GM12878 (cell line): ENCODE measurements at regions not wholly inside any gene's neighbourhood (a gene's known extent, or its start where the extent isn't known, plus 50 kb on each side); places are given as distances from the start of the nearest gene placed in this dataset.

Source experiments
- ATAC-seq: fragments of 200-7000 bp; cut with Tn5 transposase; 3 replicates; pipeline ENCODE4 v1.9.1; 2020; ENCODE audit warnings: mild to moderate bottlenecking, moderate library complexity
- BruUV-seq: library from RNA; stranded (reverse); fragments of 400-500 nt; replicated peaks from 2 replicates; lab custom pipeline; 2021; lab: Mats Ljungman, UMichigan
- CTCF ChIA-PET: fragments of 300-600 bp; sonication (Branson Sonifier 250); formaldehyde crosslinking; extraction: SDS; loops from one replicate; lab custom pipeline; 2021; ENCODE audit warnings: inconsistent platforms; lab: Yijun Ruan, JAX
- POLR2A ChIA-PET: fragments of 350-600 bp; formaldehyde crosslinking; extraction: SDS; loops from one replicate; lab custom pipeline; 2021; ENCODE audit warnings: inconsistent platforms; lab: Charles Lee
- RAD21 ChIA-PET: fragments of 300-600 bp; sonication (Branson Sonifier 250); formaldehyde crosslinking; loops from one replicate; lab custom pipeline; 2023; ENCODE audit warnings: antibody characterized with exemption; ENCODE audit not compliant: unreplicated experiment; lab: Charles Lee
- SMC1A ChIA-PET: fragments of 300-600 bp; sonication (Branson Sonifier 250); formaldehyde crosslinking; loops from one replicate; lab custom pipeline; 2023; ENCODE audit not compliant: unreplicated experiment, uncharacterized antibody; lab: Charles Lee
- DNase-seq: peaks from one replicate; pipeline ENCODE4 v3.0.0-alpha.2; 2011; ENCODE audit warnings: low read depth, low spot score
- FAIRE-seq: peaks from 3 replicates; lab custom pipeline; 2011; peaks lifted over from hg19 to GRCh38; lab: Jason Lieb, UNC
- H2AFZ ChIP-seq: 2 replicates; pipeline ENCODE4 v1.6.0; 2011; ENCODE audit warnings: low read depth, low read length, control low read depth; ENCODE audit not compliant: control insufficient read depth
- H3K27ac ChIP-seq: 2 replicates; pipeline ENCODE4 v1.5.1; 2011; ENCODE audit warnings: control low read depth; ENCODE audit not compliant: control insufficient read depth, insufficient read depth
- H3K27me3 ChIP-seq, 2 experiments: replicated peaks in 1 of 2; 2 replicates each; pipeline versions ENCODE4 v1.6.0 to v1.6.1; 2011; ENCODE audit warnings: low read length in 1 of 2; ENCODE audit not compliant: control insufficient read depth in 2 of 2, insufficient read depth in 2 of 2
- H3K36me3 ChIP-seq, 2 experiments: 2 replicates each; pipeline ENCODE4 v1.5.1; 2011; ENCODE audit warnings: low read length in 1 of 2; ENCODE audit not compliant: control insufficient read depth in 2 of 2, insufficient read depth in 2 of 2
- H3K4me1 ChIP-seq: 2 replicates; pipeline ENCODE4 v1.6.1; 2011; ENCODE audit warnings: mild to moderate bottlenecking, low read length, moderate library complexity, mixed read lengths; ENCODE audit not compliant: control insufficient read depth, insufficient read depth
- H3K4me2 ChIP-seq: 2 replicates; pipeline ENCODE4 v1.6.0; 2011; ENCODE audit warnings: control low read depth; ENCODE audit not compliant: control insufficient read depth, insufficient read depth
- H3K4me3 ChIP-seq: fragments of 200-600 bp; sonication (generic); 2 replicates; pipeline ENCODE4 v1.5.1; 2016
- H3K79me2 ChIP-seq: 2 replicates; pipeline ENCODE4 v1.6.0; 2011; ENCODE audit warnings: low read length; ENCODE audit not compliant: control insufficient read depth, insufficient read depth
- H3K9ac ChIP-seq: 2 replicates; pipeline ENCODE4 v1.8.0; 2011; ENCODE audit warnings: low read length, control low read depth, mixed read lengths; ENCODE audit not compliant: control insufficient read depth, insufficient read depth
- H3K9me3 ChIP-seq: replicated peaks from 3 replicates; pipeline ENCODE4 v1.5.1; 2011; ENCODE audit warnings: mild to moderate bottlenecking, low read length; ENCODE audit not compliant: control insufficient read depth, insufficient read depth
- H4K20me1 ChIP-seq: 2 replicates; pipeline ENCODE4 v1.6.0; 2011; ENCODE audit not compliant: control insufficient read depth, insufficient read depth
- BCL11A ChIP-seq: IDR thresholded peaks from 2 replicates; pipeline ENCODE4 v1.6.1; 2011; ENCODE audit warnings: low read depth, low read length
- CBFB ChIP-seq: IDR thresholded peaks from 2 replicates; pipeline ENCODE4 v1.6.1; 2016; ENCODE audit warnings: antibody characterized with exemption, low read depth
- GABPA ChIP-seq: IDR thresholded peaks from 2 replicates; pipeline ENCODE4 v1.6.1; 2014; ENCODE audit warnings: antibody characterized with exemption, low read depth, mild to moderate bottlenecking, inconsistent platforms
- KAT2A ChIP-seq: conservative IDR thresholded peaks from 2 replicates; pipeline ENCODE4 v1.6.1; 2011; ENCODE audit warnings: low read depth, low read length; ENCODE audit not compliant: control insufficient read depth
- MEF2A ChIP-seq: IDR thresholded peaks from 2 replicates; pipeline ENCODE4 v1.6.1; 2011; ENCODE audit warnings: low read depth, mild to moderate bottlenecking, low read length, moderate library complexity; ENCODE audit not compliant: insufficient read depth
- NBN ChIP-seq: fragments of 450-650 bp; IDR thresholded peaks from 2 replicates; pipeline ENCODE4 v1.6.1; 2016
- NFYA ChIP-seq: IDR thresholded peaks from 2 replicates; pipeline ENCODE4 v1.6.1; 2011; ENCODE audit warnings: low read depth, mild to moderate bottlenecking, low read length, improper control_type of control experiment, borderline replicate concordance
- RAD21 ChIP-seq: IDR thresholded peaks from 2 replicates; pipeline ENCODE4 v1.6.1; 2011; ENCODE audit warnings: mild to moderate bottlenecking, low read depth, low read length, moderate library complexity; ENCODE audit not compliant: insufficient read depth
- RAD51 ChIP-seq: fragments of 450-650 bp; IDR thresholded peaks from 2 replicates; pipeline ENCODE4 v1.6.1; 2016; ENCODE audit warnings: moderate library complexity, mild to moderate bottlenecking, inconsistent platforms
- SMAD1 ChIP-seq: fragments of 450-650 bp; IDR thresholded peaks from 2 replicates; pipeline ENCODE4 v1.6.1; 2018; ENCODE audit warnings: mild to moderate bottlenecking, low read depth; ENCODE audit not compliant: partially characterized antibody
- SRF ChIP-seq, 2 experiments: IDR thresholded peaks; 2 replicates each; pipeline ENCODE4 v1.6.1; 2011; ENCODE audit warnings: low read depth in 2 of 2, low read length in 2 of 2, mild to moderate bottlenecking in 1 of 2, moderate library complexity in 1 of 2
- TAF1 ChIP-seq: IDR thresholded peaks from 2 replicates; pipeline ENCODE4 v1.6.1; 2011; ENCODE audit warnings: mild to moderate bottlenecking, low read depth, low read length, borderline replicate concordance
- TCF3 ChIP-seq: IDR thresholded peaks from 2 replicates; pipeline ENCODE4 v1.6.1; 2012; ENCODE audit warnings: low read depth, mild to moderate bottlenecking, low read length, borderline replicate concordance; ENCODE audit not compliant: insufficient read depth
- WGBS: methylation state at CpG from one replicate; pipeline ENCODE4 v1.1.6; 2016; ENCODE audit warnings: low lambda C conversion rate; ENCODE audit not compliant: insufficient replicate concordance, insufficient coverage; ENCODE audit errors: missing lambda C conversion rate; 5-methylcytosine and 5-hydroxymethylcytosine counted together
- in situ Hi-C: fragments of 300-500 bp; cut with MboI; formaldehyde crosslinking; loops from 9 replicates; pipeline ENCODE4 v1.14.3; 2018; ENCODE audit warnings: mixed read lengths
- intact Hi-C: fragments of 100-400 bp; cut with micrococcal nuclease; formaldehyde crosslinking; loops from one replicate; pipeline ENCODE4 v1.14.2; 2022; ENCODE audit not compliant: unreplicated experiment
- TF ChIP-seq, protein P1 (sequence below): fragments of 450-650 bp; formaldehyde crosslinking; IDR thresholded peaks from 2 replicates; pipeline ENCODE4 v1.4.0; 2020; ENCODE audit warnings: mild to moderate bottlenecking, moderate library complexity
- TF ChIP-seq, protein P2 (sequence below): fragments of 450-650 bp; IDR thresholded peaks from 2 replicates; pipeline ENCODE4 v1.6.1; 2014; ENCODE audit warnings: mild to moderate bottlenecking

DNA sequence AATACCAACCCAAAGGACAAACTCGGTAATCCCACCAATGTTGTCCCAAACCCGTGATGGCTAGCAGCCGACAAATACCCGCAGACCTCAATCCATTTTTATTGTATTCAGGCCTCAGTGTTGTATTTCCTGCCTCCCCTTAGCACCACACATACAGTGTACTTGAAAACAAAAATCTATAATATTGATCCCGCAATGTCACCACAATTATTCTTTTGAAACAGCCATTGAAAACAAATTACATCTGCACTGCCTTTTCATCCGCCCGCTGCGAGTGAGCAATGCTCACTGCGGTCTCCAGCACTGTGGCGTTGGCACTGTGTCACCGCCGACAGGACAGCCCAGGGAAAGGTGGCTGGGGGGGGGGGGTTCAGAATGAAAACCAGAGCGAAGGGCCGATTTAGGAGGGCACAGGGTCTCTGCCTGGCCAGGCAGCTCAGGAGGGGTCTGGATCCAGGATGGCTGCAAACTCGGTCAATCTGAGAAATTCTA lies 385.8 kb upstream of the ZNF507 start:
- no peak overlapping the region for H3K9ac ChIP-seq
- no peaks in the 10 kb centered on the region for H3K4me1 ChIP-seq
- H3K27ac ChIP-seq = no peak overlapping the region
- H3K4me3 ChIP-seq = no peak overlapping the region
- SMC1A ChIA-PET = no interaction called here
- H3K9me3 ChIP-seq = no peaks in the 10 kb centered on the region; the same call in 2 of the 3 replicates
- ATAC-seq = no peak
- TF ChIP-seq RAD21 (no peak), SMAD1 (no peak), CBFB (no peak), NFYA (no peak), TAF1 (no peak), GABPA (no peak), NBN (no peak), SRF (IDR thresholded peaks at IDR 0.05; ENCODE audit: low read depth in 2 of 2, low read length in 2 of 2) (no peak), BCL11A (no peak), RAD51 (no peak), MEF2A (no peak), TCF3 (no peak), KAT2A (no peak)
- TF ChIP-seq, protein P1, sequence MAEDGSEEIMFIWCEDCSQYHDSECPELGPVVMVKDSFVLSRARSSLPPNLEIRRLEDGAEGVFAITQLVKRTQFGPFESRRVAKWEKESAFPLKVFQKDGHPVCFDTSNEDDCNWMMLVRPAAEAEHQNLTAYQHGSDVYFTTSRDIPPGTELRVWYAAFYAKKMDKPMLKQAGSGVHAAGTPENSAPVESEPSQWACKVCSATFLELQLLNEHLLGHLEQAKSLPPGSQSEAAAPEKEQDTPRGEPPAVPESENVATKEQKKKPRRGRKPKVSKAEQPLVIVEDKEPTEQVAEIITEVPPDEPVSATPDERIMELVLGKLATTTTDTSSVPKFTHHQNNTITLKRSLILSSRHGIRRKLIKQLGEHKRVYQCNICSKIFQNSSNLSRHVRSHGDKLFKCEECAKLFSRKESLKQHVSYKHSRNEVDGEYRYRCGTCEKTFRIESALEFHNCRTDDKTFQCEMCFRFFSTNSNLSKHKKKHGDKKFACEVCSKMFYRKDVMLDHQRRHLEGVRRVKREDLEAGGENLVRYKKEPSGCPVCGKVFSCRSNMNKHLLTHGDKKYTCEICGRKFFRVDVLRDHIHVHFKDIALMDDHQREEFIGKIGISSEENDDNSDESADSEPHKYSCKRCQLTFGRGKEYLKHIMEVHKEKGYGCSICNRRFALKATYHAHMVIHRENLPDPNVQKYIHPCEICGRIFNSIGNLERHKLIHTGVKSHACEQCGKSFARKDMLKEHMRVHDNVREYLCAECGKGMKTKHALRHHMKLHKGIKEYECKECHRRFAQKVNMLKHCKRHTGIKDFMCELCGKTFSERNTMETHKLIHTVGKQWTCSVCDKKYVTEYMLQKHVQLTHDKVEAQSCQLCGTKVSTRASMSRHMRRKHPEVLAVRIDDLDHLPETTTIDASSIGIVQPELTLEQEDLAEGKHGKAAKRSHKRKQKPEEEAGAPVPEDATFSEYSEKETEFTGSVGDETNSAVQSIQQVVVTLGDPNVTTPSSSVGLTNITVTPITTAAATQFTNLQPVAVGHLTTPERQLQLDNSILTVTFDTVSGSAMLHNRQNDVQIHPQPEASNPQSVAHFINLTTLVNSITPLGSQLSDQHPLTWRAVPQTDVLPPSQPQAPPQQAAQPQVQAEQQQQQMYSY (CRISPR knock-in tag) = no peak
- TF ChIP-seq, protein P2, sequence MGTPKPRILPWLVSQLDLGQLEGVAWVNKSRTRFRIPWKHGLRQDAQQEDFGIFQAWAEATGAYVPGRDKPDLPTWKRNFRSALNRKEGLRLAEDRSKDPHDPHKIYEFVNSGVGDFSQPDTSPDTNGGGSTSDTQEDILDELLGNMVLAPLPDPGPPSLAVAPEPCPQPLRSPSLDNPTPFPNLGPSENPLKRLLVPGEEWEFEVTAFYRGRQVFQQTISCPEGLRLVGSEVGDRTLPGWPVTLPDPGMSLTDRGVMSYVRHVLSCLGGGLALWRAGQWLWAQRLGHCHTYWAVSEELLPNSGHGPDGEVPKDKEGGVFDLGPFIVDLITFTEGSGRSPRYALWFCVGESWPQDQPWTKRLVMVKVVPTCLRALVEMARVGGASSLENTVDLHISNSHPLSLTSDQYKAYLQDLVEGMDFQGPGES = no peak
- H3K4me2 ChIP-seq = no peak overlapping the region
- no peaks in the 10 kb centered on the region for H3K36me3 ChIP-seq
- no peak overlapping the region for H2AFZ ChIP-seq
- POLR2A ChIA-PET = no interaction called here
- no peak for FAIRE-seq
- H3K79me2 ChIP-seq = no peaks in the 10 kb centered on the region
- 51% methylated on average over 15 of the region's 15 CpGs for WGBS
- no TSS peak for BruUV-seq
- no peak for DNase-seq
- intact Hi-C loops (no loop called here), in situ Hi-C loops (no loop called here)
- no peaks in the 10 kb centered on the region for H4K20me1 ChIP-seq
- H3K27me3 ChIP-seq = no peaks in the 10 kb centered on the region
- CTCF ChIA-PET = no interaction called here
- RAD21 ChIA-PET = no interaction called here
